Kidney glomerular epithelial cell (primary cell): ENCODE measurements at regions not wholly inside any gene's neighbourhood (a gene's known extent, or its start where the extent isn't known, plus 50 kb on each side); places are given as distances from the start of the nearest gene placed in this dataset.
"Not testable (repeated sequence)": the region's sequence is repeated elsewhere in the genome, so short reads cannot be mapped to it uniquely, and the experiment has no call there.

Source experiments
- DNase-seq: peaks from one replicate; lab custom pipeline; 2025; lab: John Stamatoyannopoulos, UW

GRCh38 chr2:142575561-142575960, 301.9 kb upstream of the KYNU start:
- no peak for DNase-seq

GRCh38 chr2:142574388-142574787, 303.1 kb upstream of the KYNU start:
- DNase-seq = no peak

GRCh38 chr2:142572346-142573132, 304.9 kb upstream of the KYNU start:
- DNase-seq = no peak

GRCh38 chr2:142571934-142572333, 305.5 kb upstream of the KYNU start:
- DNase-seq = no peak

- no peak for DNase-seq
Observed at GRCh38 chr2:142562900-142563299, 314.6 kb upstream of the KYNU start.

GRCh38 chr2:142561656-142562055, 315.8 kb upstream of the KYNU start:
- DNase-seq = no peak

- DNase-seq = no peak
Observed at GRCh38 chr2:142557391-142557790, 320.1 kb upstream of the KYNU start.

- DNase-seq = not testable (repeated sequence)
Observed at GRCh38 chr2:142545999-142546398, 331.5 kb upstream of the KYNU start.

GRCh38 chr2:142545036-142545435, 332.4 kb upstream of the KYNU start:
- DNase-seq = no peak

- DNase-seq = no peak
Observed at GRCh38 chr2:142544173-142544572, 333.3 kb upstream of the KYNU start.

- DNase-seq = no peak
Observed at GRCh38 chr2:142542431-142542910, 335.0 kb upstream of the KYNU start.

GRCh38 chr2:142536966-142537365, 340.5 kb upstream of the KYNU start:
- DNase-seq = no peak

GRCh38 chr2:142536492-142536891, 341.0 kb upstream of the KYNU start:
- no peak for DNase-seq

GRCh38 chr2:142535311-142535710, 342.2 kb upstream of the KYNU start:
- DNase-seq = no peak

- DNase-seq = no peak
Observed at GRCh38 chr2:142533177-142533576, 344.3 kb upstream of the KYNU start.

GRCh38 chr2:142531377-142531776, 346.1 kb upstream of the KYNU start:
- DNase-seq = peak; percentile 62

- no peak for DNase-seq
Observed at GRCh38 chr2:142525720-142526119, 351.7 kb upstream of the KYNU start.

GRCh38 chr2:142521492-142521891, 356.0 kb upstream of the KYNU start:
- no peak for DNase-seq

GRCh38 chr2:142515493-142515892, 362.0 kb upstream of the KYNU start:
- DNase-seq = no peak

GRCh38 chr2:142509401-142509800, 368.1 kb upstream of the KYNU start:
- DNase-seq = no peak

- DNase-seq = no peak
Observed at GRCh38 chr2:142504754-142505153, 372.7 kb upstream of the KYNU start.

- no peak for DNase-seq
Observed at GRCh38 chr2:142502402-142502801, 371.6 kb upstream of the LRP1B start.

GRCh38 chr2:142495141-142495540, 364.3 kb upstream of the LRP1B start:
- no peak for DNase-seq

- DNase-seq = not testable (repeated sequence)
Observed at GRCh38 chr2:142489631-142490030, 358.8 kb upstream of the LRP1B start.
